ENCODE measurements at regions not wholly inside any gene's neighbourhood (a gene's known extent, or its start where the extent isn't known, plus 50 kb on each side); places are given as distances from the start of the nearest gene placed in this dataset.

GRCh38 chr13:111919849-111920248, 147.1 kb upstream of the SOX1 start:
- ATAC-seq (ENCODE audit: low FRiP score): no peak
- TF ChIP-seq CTCF (IDR thresholded peaks at IDR 0.05): no peak
- DNase-seq (ENCODE audit: low spot score): no peak

DNA sequence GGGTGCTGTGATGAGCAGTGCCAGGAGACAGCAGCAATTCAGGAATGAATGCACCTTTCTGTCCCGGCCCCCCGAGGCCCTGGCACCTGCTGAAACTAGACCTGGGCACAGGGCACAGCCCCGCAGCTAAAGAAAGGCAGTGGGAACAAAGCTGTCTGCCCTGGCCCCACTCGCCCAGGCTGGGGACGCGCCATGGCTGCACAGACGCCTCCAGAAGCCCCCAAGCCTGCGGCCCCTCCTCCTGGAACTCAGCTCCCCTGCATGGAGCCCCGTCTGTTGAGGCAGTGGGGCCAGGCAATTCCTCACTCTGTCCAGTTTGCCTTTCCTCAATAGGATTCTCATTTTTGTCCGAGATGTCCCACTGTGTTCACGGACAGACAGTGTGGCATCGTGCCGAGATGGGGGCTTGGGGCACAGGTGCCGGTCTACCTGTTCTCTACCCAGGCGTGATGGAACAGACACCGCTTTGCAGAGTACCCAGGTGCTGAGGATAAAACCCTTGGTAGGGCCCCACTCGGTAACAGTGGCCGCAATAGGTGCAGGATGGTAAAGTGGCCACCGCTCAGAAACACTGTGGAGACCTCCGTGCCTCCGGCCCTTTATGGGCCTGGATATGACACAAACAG, 146.5 kb upstream of the SOX1 start:
- no peak for TF ChIP-seq CTCF (IDR thresholded peaks at IDR 0.05)
- DNase-seq (ENCODE audit: low spot score) (no peak), ATAC-seq (ENCODE audit: low FRiP score) (no peak)

DNA sequence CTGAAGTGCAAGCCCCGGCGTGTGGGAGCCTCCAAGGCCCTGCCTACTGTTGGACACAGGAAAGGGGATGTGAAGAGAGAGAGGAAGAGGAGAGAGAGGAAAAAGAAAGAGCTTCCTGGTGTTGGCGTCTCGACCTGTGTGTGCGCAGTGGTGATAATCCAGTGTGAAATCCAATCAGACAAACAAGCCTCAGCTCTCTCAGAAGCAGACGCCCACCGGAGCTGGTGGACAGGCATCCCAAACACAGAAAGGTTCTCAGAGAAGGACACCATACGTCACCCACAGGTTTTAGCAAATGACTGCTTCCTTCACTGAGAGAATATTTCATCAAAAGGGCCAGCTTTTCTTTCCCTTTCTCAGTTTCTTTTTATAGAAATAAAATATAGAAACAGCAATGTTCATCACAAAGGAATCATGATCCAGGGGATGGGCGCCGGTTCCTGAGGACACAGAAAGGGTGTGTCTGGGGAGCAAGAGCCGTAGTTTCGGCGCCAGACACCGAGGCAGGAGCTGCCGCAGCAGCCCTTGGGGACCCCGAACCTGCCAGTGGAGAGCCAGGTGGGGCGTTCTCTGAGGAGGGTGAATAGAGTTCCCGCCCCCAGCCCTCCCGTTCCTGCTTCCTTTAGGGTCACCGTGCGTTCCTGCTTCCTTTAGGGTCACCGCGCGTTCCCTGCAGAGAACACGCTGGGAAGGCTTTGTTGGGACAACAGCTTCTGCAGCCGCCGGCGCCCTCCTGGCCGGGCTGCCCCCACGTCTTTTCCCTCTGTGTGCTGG, 145.8 kb upstream of the SOX1 start:
- TF ChIP-seq CTCF (IDR thresholded peaks at IDR 0.05): no peak
- DNase-seq (ENCODE audit: low spot score): no peak
- ATAC-seq (ENCODE audit: low FRiP score): no peak

DNA sequence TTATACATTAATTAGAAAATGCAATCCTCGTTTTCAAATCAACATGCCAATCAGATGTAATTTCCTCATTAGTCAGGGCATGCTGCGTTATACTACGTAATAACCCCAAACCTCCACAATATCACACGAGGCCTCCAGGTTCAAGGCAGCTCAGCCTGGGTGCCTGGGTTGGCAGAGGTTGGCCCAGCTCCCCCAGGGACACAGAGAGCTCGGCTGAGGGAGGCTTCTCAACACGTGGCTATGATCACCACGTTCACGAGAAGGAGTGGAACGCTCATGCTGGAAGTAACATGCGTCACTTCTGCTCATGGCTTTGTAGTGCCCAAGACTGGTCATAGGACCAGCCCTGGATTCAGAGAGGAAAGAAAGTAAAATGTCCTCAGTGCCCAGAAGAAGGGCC, 144.9 kb upstream of the SOX1 start:
- TF ChIP-seq CTCF (IDR thresholded peaks at IDR 0.05): no peak
- DNase-seq (ENCODE audit: low spot score) (no peak), ATAC-seq (ENCODE audit: low FRiP score) (no peak)

GRCh38 chr13:111923439-111923838, 143.5 kb upstream of the SOX1 start:
- no peak for ATAC-seq (ENCODE audit: low FRiP score)
- DNase-seq (ENCODE audit: low spot score): no peak
- TF ChIP-seq CTCF (IDR thresholded peaks at IDR 0.05): no peak

DNA sequence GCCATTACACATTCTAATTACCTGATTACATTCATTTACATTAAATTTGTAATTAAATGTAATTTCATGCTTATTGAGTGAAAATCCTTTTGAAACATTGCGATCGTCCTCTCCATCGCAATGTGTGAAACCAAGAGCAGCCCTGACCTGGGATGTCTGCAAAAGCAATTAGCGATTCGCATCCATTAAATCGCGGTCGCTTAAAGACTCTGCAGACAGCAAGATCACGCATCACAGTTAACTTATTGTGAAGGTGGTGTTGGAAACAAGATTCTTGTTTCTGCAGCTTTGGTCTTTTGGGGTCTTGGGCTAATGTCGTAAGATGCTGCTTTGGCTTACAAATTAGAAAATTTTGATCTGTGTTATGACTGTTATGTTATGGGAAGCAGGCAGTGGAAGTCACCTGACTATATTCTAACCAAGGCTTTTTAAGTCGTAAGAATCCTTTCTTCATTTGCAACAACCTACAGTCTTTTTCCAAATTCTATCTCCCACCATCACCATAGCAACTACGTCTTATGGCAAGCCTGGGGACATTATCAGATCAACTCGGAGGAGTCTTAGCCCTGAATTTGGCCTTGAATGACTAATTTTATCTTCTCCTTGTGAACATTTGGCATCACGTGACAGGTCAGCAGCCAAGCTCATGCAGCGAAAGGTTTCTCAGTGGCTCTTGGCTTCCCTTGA, 142.8 kb upstream of the SOX1 start:
- TF ChIP-seq CTCF (IDR thresholded peaks at IDR 0.05): no peak
- ATAC-seq (ENCODE audit: low FRiP score) (no peak), DNase-seq (ENCODE audit: low spot score) (no peak)
